ENCODE measurements at regions not wholly inside any gene's neighbourhood (a gene's known extent, or its start where the extent isn't known, plus 50 kb on each side); places are given as distances from the start of the nearest gene placed in this dataset.

- TF ChIP-seq, protein P1, sequence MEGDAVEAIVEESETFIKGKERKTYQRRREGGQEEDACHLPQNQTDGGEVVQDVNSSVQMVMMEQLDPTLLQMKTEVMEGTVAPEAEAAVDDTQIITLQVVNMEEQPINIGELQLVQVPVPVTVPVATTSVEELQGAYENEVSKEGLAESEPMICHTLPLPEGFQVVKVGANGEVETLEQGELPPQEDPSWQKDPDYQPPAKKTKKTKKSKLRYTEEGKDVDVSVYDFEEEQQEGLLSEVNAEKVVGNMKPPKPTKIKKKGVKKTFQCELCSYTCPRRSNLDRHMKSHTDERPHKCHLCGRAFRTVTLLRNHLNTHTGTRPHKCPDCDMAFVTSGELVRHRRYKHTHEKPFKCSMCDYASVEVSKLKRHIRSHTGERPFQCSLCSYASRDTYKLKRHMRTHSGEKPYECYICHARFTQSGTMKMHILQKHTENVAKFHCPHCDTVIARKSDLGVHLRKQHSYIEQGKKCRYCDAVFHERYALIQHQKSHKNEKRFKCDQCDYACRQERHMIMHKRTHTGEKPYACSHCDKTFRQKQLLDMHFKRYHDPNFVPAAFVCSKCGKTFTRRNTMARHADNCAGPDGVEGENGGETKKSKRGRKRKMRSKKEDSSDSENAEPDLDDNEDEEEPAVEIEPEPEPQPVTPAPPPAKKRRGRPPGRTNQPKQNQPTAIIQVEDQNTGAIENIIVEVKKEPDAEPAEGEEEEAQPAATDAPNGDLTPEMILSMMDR (IDR thresholded peaks at IDR 0.05 in 8 of 11, conservative IDR thresholded peaks at IDR 0.05 in 3 of 11) = no peak
- no peak for TF ChIP-seq POLR2A (IDR thresholded peaks at IDR 0.05)
Observed at GRCh38 chr2:19717446-19717845, 184.3 kb downstream of the TTC32 start.
